Keratinocyte (primary cell): ENCODE measurements at regions not wholly inside any gene's neighbourhood (a gene's known extent, or its start where the extent isn't known, plus 50 kb on each side); places are given as distances from the start of the nearest gene placed in this dataset.

Experiments
- EZH2 ChIP-seq: IDR thresholded peaks from one replicate; pipeline ENCODE4 v1.6.1; 2012; ENCODE audit warnings: inconsistent platforms, mild to moderate bottlenecking, low read length, moderate library complexity
- TF ChIP-seq, protein P1 (sequence below), 3 experiments: IDR thresholded peaks in 1 of 3; conservative IDR thresholded peaks in 1 of 3; optimal IDR thresholded peaks in 1 of 3; 2 replicates in 2 of 3; 3 replicates in 1 of 3; pipeline versions ENCODE3 to v1.5.1; 2011; ENCODE audit warnings: low read length in 3 of 3, mild to moderate bottlenecking in 3 of 3, moderate library complexity in 2 of 3, control low read depth in 1 of 3, inconsistent platforms in 1 of 3; ENCODE audit not compliant: insufficient read depth in 2 of 3; ENCODE audit errors: extremely low read depth in 1 of 3

DNA sequence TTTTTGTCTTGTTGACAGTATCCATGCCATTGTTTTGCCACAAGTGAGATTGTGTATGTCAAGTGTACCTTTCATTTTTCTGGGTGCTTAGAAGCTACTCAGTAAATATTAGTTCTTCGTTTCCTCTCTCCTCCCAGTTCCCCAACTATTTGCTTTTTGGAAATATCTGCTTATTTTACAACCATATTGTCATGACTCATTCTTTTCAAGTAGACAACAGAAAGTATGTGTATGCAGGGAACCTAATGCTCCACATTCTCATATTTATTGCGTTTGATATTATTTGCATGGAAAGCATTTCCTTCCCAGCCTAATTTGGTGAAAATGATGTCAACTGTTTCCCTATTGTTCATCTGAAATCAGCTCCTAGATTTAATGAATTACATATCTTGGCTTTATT lies 483.7 kb upstream of the RIOK2 start:
- TF ChIP-seq, protein P1, sequence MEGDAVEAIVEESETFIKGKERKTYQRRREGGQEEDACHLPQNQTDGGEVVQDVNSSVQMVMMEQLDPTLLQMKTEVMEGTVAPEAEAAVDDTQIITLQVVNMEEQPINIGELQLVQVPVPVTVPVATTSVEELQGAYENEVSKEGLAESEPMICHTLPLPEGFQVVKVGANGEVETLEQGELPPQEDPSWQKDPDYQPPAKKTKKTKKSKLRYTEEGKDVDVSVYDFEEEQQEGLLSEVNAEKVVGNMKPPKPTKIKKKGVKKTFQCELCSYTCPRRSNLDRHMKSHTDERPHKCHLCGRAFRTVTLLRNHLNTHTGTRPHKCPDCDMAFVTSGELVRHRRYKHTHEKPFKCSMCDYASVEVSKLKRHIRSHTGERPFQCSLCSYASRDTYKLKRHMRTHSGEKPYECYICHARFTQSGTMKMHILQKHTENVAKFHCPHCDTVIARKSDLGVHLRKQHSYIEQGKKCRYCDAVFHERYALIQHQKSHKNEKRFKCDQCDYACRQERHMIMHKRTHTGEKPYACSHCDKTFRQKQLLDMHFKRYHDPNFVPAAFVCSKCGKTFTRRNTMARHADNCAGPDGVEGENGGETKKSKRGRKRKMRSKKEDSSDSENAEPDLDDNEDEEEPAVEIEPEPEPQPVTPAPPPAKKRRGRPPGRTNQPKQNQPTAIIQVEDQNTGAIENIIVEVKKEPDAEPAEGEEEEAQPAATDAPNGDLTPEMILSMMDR (optimal IDR thresholded peaks at IDR 0.05 in 1 of 3, IDR thresholded peaks at IDR 0.05 in 1 of 3, conservative IDR thresholded peaks at IDR 0.05 in 1 of 3; ENCODE audit: extremely low read depth in 1 of 3, insufficient read depth in 2 of 3, low read length in 3 of 3): no peak
- no peak for TF ChIP-seq EZH2
